ENCODE measurements at regions not wholly inside any gene's neighbourhood (a gene's known extent, or its start where the extent isn't known, plus 50 kb on each side); places are given as distances from the start of the nearest gene placed in this dataset.
"Not testable (repeated sequence)": the region's sequence is repeated elsewhere in the genome, so short reads cannot be mapped to it uniquely, and the experiment has no call there.

DNA sequence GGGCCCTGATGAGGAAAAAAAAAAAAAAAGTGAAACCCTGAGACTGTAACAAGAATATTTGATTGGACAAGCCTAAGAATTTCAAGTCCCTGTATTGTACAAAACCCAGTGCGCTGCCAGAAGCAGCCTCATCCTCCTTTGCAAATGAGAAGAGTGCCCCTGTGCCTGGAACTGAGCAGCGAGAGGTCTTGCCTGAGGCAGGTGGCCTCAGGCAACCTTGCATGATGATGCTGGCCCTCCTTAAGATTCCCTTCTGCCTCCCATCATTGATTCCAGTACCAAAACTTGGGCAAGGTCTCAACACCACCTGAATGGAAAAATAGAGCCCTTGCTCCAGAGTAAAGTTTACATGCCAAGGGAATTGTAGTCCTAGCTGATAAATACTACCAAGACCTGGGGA lies 129.6 kb upstream of the RAB4A start:
- no peak for DNase-seq

- no peak for DNase-seq
Observed at GRCh38 chr1:229141689-229142377, 129.1 kb upstream of the RAB4A start.

DNA sequence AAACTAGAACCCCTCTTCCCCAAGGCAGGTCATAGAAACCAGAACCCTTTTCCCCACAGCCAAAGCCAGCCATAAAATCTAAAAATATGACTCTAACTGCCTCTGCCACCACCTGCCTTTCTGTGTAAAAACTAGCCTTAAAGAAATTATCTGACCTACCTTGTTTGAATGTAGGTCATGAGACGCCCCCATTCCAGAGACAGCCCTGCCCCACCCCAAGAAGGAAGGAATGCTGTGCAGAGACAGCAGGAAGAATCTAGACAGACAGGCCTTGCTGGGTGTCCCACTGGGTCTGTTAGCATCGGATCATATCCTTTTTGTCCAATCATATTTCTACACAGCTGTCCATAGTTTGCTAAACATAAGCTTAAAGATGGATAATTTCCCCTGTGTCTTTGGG lies 128.4 kb upstream of the RAB4A start:
- DNase-seq = no peak

DNA sequence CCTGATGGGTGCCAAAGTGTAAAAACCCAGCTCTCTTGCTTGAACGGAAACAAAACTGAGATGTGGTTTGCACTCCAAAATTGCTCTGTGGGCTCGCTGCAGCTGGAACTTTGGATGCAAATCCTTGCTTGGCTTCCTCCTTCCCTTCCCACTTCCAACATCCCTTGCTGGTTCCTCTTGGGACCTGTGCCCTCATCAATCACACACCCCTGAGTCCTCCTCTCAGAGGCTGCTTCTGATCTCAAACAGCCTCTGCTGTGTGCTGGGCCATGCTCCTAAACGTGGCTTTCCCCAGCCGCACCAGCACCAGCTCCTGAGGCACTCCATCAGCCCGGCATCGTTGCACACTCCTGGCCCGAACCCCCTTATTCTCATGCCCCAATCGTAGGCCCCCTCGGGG lies 124.3 kb upstream of the RAB4A start:
- no peak for DNase-seq

DNA sequence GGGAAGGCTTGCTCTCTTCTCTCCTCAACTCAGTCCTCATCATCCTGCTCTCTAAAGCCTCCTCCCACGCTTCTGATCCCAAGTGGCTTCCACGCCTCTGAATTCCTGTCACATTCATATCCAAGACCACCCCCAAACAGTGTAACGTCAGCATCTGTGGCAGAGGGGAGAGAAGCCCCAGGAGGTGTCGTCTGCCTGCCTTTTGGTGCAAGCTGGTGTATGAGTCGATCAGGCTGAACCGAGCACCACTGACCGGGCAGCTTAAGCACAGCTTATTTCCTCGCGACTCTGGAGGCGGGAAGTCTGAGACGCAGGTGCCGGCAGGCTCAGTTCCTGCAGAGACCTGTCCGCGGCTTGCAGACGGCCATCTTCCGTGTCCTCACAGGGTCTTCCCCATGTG lies 123.8 kb upstream of the RAB4A start:
- no peak for DNase-seq

- DNase-seq = no peak
Observed at GRCh38 chr1:229148041-229148671, 122.8 kb upstream of the RAB4A start.

DNA sequence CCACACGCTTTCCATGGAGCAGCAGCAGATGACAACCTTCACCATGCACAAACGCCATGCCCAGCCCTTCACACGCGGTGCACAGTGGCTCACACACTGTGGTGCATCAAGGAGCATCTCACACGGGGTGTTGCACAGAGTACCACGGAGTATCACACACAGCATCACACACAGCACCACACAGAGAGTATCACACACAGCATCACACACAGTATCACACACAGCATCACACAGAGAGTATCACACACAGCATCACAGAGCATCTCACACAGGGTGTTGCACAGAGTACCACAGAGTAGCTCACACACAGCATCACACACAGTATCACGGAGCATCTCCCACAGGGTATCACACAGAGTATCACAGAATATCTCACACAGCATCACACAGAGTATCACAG lies 122.2 kb upstream of the RAB4A start:
- no peak for DNase-seq

DNA sequence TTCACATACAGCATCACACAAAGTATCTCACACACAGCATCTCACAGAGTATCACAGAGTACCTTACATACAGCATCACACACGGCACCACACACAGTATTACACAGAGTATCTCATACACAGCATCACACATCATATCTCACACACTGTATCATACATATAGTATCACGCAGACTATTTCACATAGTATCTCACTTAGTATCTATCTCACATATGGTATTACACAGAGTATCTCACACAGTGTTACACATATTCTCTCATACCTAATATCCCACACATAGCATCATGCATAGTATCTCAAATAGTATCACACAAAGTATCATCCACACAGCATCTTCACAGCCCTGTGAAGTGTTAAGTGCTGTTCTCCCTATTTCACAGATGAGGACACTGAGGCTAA lies 121.5 kb upstream of the RAB4A start:
- DNase-seq = no peak

GRCh38 chr1:229150518-229150917 lies 120.4 kb upstream of the RAB4A start:
- no peak for DNase-seq

GRCh38 chr1:229151412-229151811 lies 119.5 kb upstream of the RAB4A start:
- not testable (repeated sequence) for DNase-seq

- DNase-seq = no peak
Observed at GRCh38 chr1:229152311-229152710, 118.6 kb upstream of the RAB4A start.

GRCh38 chr1:229153955-229154548 lies 116.9 kb upstream of the RAB4A start:
- no peak for DNase-seq

GRCh38 chr1:229154811-229155210 lies 116.1 kb upstream of the RAB4A start:
- no peak for DNase-seq

DNA sequence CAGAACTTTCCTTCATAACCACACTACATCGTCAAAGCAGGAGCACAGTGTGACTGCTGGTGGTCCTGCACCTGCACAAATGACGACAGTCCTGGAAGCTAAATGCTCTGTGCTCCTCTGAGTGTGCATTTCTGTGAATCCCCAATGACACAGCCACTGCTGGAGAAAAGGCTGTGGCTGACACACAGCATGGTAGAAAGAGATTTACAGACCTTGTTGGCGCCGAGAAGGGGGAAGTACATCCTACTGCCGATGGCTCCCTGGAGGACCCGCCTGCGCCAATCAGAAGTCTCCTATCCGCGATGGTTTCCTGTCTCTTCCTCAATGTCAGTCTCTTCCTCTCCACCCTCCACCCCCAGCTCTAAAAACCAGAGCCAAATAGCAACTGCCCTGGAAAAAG lies 115.4 kb upstream of the RAB4A start:
- DNase-seq = peak; percentile 54

- DNase-seq = no peak
Observed at GRCh38 chr1:229156872-229157271, 114.0 kb upstream of the RAB4A start.

DNA sequence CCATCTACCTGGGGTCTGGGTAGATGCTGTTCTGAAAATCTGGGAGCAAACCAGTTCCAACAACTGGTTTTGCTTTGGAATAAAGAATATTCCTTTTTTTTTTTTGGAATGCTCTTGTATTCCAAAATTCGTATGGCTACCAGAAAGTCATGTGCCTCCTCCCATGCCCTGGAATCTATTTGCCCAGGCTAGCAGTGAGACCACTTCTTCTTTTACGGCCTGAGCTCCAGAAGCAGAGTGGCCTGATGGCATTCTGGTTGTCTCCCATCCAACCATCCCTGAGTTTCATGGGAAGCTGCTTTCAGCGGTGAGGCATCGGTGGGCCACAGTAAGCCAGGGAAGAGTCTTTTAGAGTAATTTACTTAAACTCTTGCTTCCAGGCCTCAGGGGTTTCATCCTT lies 113.4 kb upstream of the RAB4A start:
- no peak for DNase-seq

DNA sequence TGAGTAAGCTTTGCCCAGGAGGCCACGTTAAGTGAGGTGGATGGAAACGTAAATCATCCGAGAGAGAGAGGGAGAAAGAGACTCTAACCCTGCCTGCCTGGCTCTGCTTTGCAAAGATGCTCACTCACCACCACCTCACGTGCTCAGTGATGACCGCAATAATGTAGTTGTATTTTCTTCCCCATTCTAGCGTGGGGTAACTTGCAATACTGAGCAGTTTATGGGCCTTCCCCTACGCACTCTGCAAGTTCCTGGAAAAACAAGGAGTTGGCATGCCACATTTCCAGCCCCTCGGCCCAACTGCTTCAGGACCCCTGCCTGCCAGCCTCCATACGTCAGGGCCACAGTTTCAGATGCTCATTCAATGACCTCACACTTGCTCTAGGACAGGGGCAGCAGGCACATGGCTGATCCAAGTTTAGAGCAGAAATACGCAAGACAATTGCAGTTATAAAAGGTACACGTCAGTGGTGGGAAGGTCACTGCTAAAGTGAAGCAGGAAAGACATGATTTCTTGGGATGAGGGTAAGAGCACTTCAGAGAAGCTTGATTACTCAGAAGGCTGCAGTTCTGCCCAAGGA lies 112.5 kb upstream of the RAB4A start:
- DNase-seq = no peak

GRCh38 chr1:229158927-229159326 lies 112.0 kb upstream of the RAB4A start:
- DNase-seq = no peak

- DNase-seq = no peak
Observed at GRCh38 chr1:229159668-229160544, 111.0 kb upstream of the RAB4A start.

GRCh38 chr1:229161740-229162139 lies 109.2 kb upstream of the RAB4A start:
- DNase-seq = no peak

GRCh38 chr1:229162825-229163515 lies 107.9 kb upstream of the RAB4A start:
- DNase-seq = no peak

- no peak for DNase-seq
Observed at GRCh38 chr1:229164348-229164747, 106.6 kb upstream of the RAB4A start.
